K562 (cell line): ENCODE measurements at regions not wholly inside any gene's neighbourhood (a gene's known extent, or its start where the extent isn't known, plus 50 kb on each side); places are given as distances from the start of the nearest gene placed in this dataset.

ENCODE experiments used
- ATAC-seq: fragments of 200-7000 bp; cut with Tn5 transposase; 3 replicates; pipeline ENCODE4 v1.9.1; 2020; ENCODE audit warnings: moderate library complexity
- BruUV-seq: library from RNA; stranded (reverse); fragments of 400-500 nt; replicated peaks from 2 replicates; lab custom pipeline; 2021; lab: Mats Ljungman, UMichigan
- CTCF ChIA-PET: fragments of 300-600 bp; formaldehyde crosslinking; extraction: SDS; loops from one replicate; lab custom pipeline; 2021; ENCODE audit warnings: low intra/inter-chr PET ratio; lab: Yijun Ruan, JAX
- POLR2A ChIA-PET: fragments of 300-600, 350-650 bp; sonication (Branson Sonifier 250); formaldehyde crosslinking; extraction: SDS; loops from one replicate; lab custom pipeline; 2021; ENCODE audit warnings: antibody characterized with exemption, inconsistent platforms; lab: Yijun Ruan, JAX
- DNase-seq, 4 experiments: peaks; one replicate each; pipeline versions ENCODE4 v3.0.0 to v3.0.0-alpha.2; 2011 to 2018; ENCODE audit warnings: low spot score in 3 of 4, mixed read lengths in 3 of 4; ENCODE audit errors: extremely low read depth in 1 of 4
- FAIRE-seq: peaks from 2 replicates; lab custom pipeline; 2011; peaks lifted over from hg19 to GRCh38; lab: Jason Lieb, UNC
- H2AFZ ChIP-seq: 2 replicates; pipeline ENCODE4 v1.6.0; 2011; ENCODE audit warnings: low read depth, low read length, control low read depth, inconsistent platforms
- H3K27ac ChIP-seq: fragments of 200-600 bp; 3 replicates; pipeline ENCODE4 v1.8.0; 2011; ENCODE audit warnings: low read depth, mild to moderate bottlenecking, control low read depth, inconsistent platforms, low read length, moderate library complexity, mixed read lengths; ENCODE audit errors: extremely low read depth
- H3K27me3 ChIP-seq, 2 experiments: fragments of 300-600 bp in 1 of 2; 2 replicates in 1 of 2; 3 replicates in 1 of 2; pipeline versions ENCODE4 v1.6.0 to v1.8.0; 2011; ENCODE audit warnings: inconsistent platforms in 2 of 2, low read length in 2 of 2, mild to moderate bottlenecking in 1 of 2, mixed read lengths in 1 of 2, moderate library complexity in 1 of 2; ENCODE audit not compliant: control insufficient read depth in 2 of 2, insufficient read depth in 2 of 2
- H3K36me3 ChIP-seq: fragments of 300-600 bp; 3 replicates; pipeline ENCODE4 v1.8.0; 2011; ENCODE audit warnings: mild to moderate bottlenecking, low read length, inconsistent platforms; ENCODE audit not compliant: control insufficient read depth, insufficient read depth
- H3K4me1 ChIP-seq, 2 experiments: fragments of 200-600 bp in 1 of 2; replicated peaks in 1 of 2; 2 replicates in 1 of 2; 3 replicates in 1 of 2; pipeline versions ENCODE4 v1.5.1 to v1.8.0; 2011; ENCODE audit warnings: inconsistent platforms in 2 of 2, low read length in 2 of 2, mild to moderate bottlenecking in 1 of 2, mixed read lengths in 1 of 2, moderate library complexity in 1 of 2; ENCODE audit not compliant: control insufficient read depth in 2 of 2, insufficient read depth in 2 of 2
- H3K4me2 ChIP-seq: 2 replicates; pipeline ENCODE4 v1.6.1; 2011; ENCODE audit warnings: low read length, control low read depth, inconsistent platforms, mixed read lengths; ENCODE audit not compliant: insufficient read depth
- H3K4me3 ChIP-seq: fragments of 200-600 bp; sonication (generic), shearing (Covaris generic); 2 replicates; pipeline ENCODE4 v1.5.1; 2016; ENCODE audit warnings: control low read depth, inconsistent platforms
- H3K79me2 ChIP-seq: fragments of 200-600 bp; 3 replicates; pipeline ENCODE4 v1.8.0; 2011; ENCODE audit warnings: low read length, inconsistent platforms; ENCODE audit not compliant: control insufficient read depth, insufficient read depth
- H3K9ac ChIP-seq, 2 experiments: 2 replicates each; pipeline versions ENCODE4 v1.6.0 to v1.6.1; 2011; ENCODE audit warnings: low read depth in 2 of 2, low read length in 2 of 2, control low read depth in 1 of 2, inconsistent platforms in 1 of 2, mild to moderate bottlenecking in 1 of 2, mixed read lengths in 1 of 2; ENCODE audit not compliant: insufficient read depth in 1 of 2
- H3K9me1 ChIP-seq: one replicate; pipeline ENCODE4 v1.6.0; 2011; ENCODE audit warnings: inconsistent platforms, mild to moderate bottlenecking, low read length, moderate library complexity; ENCODE audit not compliant: control insufficient read depth, insufficient read depth
- H3K9me3 ChIP-seq: replicated peaks from 2 replicates; pipeline ENCODE4 v1.5.1; 2011; ENCODE audit warnings: low read depth, low read length, inconsistent platforms; ENCODE audit not compliant: control insufficient read depth, insufficient read depth
- H4K20me1 ChIP-seq: replicated peaks from 2 replicates; pipeline ENCODE4 v1.6.1; 2011; ENCODE audit warnings: low read length, inconsistent platforms, mixed read lengths; ENCODE audit not compliant: control insufficient read depth, insufficient read depth
- CAMTA2 ChIP-seq: fragments of 250-450 bp; sonication (Bioruptor Pico); conservative IDR thresholded peaks from 2 replicates; pipeline ENCODE4 v1.5.1; 2022
- FOXJ3 ChIP-seq: sonication (generic); formaldehyde crosslinking; IDR thresholded peaks from 2 replicates; pipeline ENCODE4 v1.4.0; 2020; ENCODE audit warnings: mild to moderate bottlenecking, missing genetic modification reagents
- HDGF ChIP-seq: fragments of 450-650 bp; IDR thresholded peaks from 2 replicates; pipeline ENCODE4 v1.6.1; 2016
- JUNB ChIP-seq: fragments of 450-650 bp; formaldehyde crosslinking; conservative IDR thresholded peaks from 2 replicates; pipeline ENCODE4 v1.4.0; 2020; ENCODE audit warnings: mild to moderate bottlenecking
- ZBTB7A ChIP-seq: IDR thresholded peaks from 2 replicates; pipeline ENCODE4 v1.6.1; 2011; ENCODE audit warnings: low read depth, mild to moderate bottlenecking, low read length, moderate library complexity, borderline replicate concordance; ENCODE audit not compliant: control insufficient read depth
- ZNF174 ChIP-seq: fragments of 250-450 bp; sonication (Bioruptor Pico); IDR thresholded peaks from 2 replicates; pipeline ENCODE4 v1.4.0; 2020; ENCODE audit warnings: mild to moderate bottlenecking
- WGBS: fragments of 100-300 bp; shearing (Covaris generic); methylation state at CpG from one replicate; pipeline ENCODE4 v1.1.6; 2016; ENCODE audit warnings: low coverage, mixed read lengths; ENCODE audit not compliant: insufficient coverage; ENCODE audit errors: missing lambda C conversion rate; 5-methylcytosine and 5-hydroxymethylcytosine counted together
- in situ Hi-C: fragments of 300-500 bp; cut with MboI; formaldehyde crosslinking; loops from 4 replicates; pipeline ENCODE4 v1.15.0; 2018; ENCODE audit warnings: inconsistent platforms, mixed read lengths
- intact Hi-C: fragments of 100-400 bp; cut with micrococcal nuclease; formaldehyde crosslinking; loops from 2 replicates; pipeline ENCODE4 v1.14.2; 2022
- TF ChIP-seq, protein P1 (sequence below): fragments of 150-350 bp; IDR thresholded peaks from 2 replicates; pipeline ENCODE4 v1.6.1; 2014; ENCODE audit warnings: low read depth, mild to moderate bottlenecking, low read length, borderline replicate concordance
- TF ChIP-seq, protein P2 (sequence below): fragments of 450-650 bp; formaldehyde crosslinking; IDR thresholded peaks from 2 replicates; pipeline ENCODE4 v1.4.0; 2022; ENCODE audit warnings: missing genetic modification characterization
- TF ChIP-seq, protein P3 (sequence below): fragments of 450-650 bp; IDR thresholded peaks from 2 replicates; pipeline ENCODE4 v1.6.1; 2017; ENCODE audit warnings: mild to moderate bottlenecking, moderate library complexity
- TF ChIP-seq, protein P4 (sequence below): sonication (generic); formaldehyde crosslinking; IDR thresholded peaks from 2 replicates; pipeline ENCODE4 v1.8.0; 2022; ENCODE audit warnings: missing genetic modification reagents, mild to moderate bottlenecking, borderline replicate concordance
- TF ChIP-seq, protein P5 (sequence below): fragments of 250-450 bp; sonication (Bioruptor Pico); IDR thresholded peaks from 2 replicates; pipeline ENCODE4 v1.8.0; 2022; ENCODE audit warnings: moderate library complexity, mild to moderate bottlenecking, inconsistent platforms
- TF ChIP-seq, protein P6 (sequence below), 3 experiments: IDR thresholded peaks in 2 of 3; conservative IDR thresholded peaks in 1 of 3; 2 replicates each; pipeline ENCODE4 v1.5.1; 2011 to 2012; ENCODE audit warnings: low read length in 3 of 3, mild to moderate bottlenecking in 3 of 3, control low read depth in 2 of 3, improper control_type of control experiment in 1 of 3, inconsistent platforms in 1 of 3, low read depth in 1 of 3, mixed read lengths in 1 of 3, moderate library complexity in 1 of 3; ENCODE audit not compliant: insufficient read depth in 2 of 3

DNA sequence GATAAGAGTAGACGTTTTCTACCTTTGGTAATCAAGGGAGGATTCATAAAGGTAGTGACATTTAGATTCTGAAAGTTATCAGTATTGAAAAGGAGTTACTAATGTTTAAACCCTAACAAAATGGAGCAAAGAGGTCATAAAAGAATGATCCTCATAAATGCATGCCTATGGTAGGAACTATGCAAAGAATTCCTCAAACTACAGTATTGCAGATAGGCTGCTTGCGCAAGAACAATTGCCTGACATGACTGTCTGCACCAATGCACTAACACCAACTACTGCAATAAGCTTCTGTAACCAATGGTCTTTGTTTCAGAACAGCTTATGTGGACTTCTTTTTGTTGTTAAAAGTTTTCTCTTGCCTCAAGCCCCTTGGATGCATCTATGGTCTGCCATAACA lies 597.3 kb upstream of the ADGRL4 start:
- Histone ChIP-seq H2AFZ (no peak overlapping the region), H3K27ac (no peak overlapping the region), H3K9ac (no peak overlapping the region), H3K4me3 (no peak overlapping the region), H3K9me3 (no peaks in the 10 kb centered on the region; the same call in 1 of the 2 replicates), H3K36me3 (no peaks in the 10 kb centered on the region), H3K4me1 (no peaks in the 10 kb centered on the region), H3K4me2 (no peak overlapping the region), H3K27me3 (no peaks in the 10 kb centered on the region), H3K79me2 (no peaks in the 10 kb centered on the region), H3K9me1 (no peaks in the 10 kb centered on the region), H4K20me1 (no peaks in the 10 kb centered on the region)
- POLR2A ChIA-PET = no interaction called here
- in situ Hi-C loops = no loop called here
- DNase-seq (no peak), FAIRE-seq (no peak), ATAC-seq (no peak)
- no TSS peak for BruUV-seq
- intact Hi-C loops = no loop called here
- WGBS = 0% methylated on average over 2 of the region's 2 CpGs
- CTCF ChIA-PET = interaction anchor here (0.7 kb wide), 1 partner anchor 269 kb away, joined by 3 read pairs; no protein-coding TSS in a partner anchor
- TF ChIP-seq FOXJ3 (no peak), ZBTB7A (no peak), CAMTA2 (CRISPR knock-in tag) (no peak), JUNB (CRISPR knock-in tag) (no peak), HDGF (no peak), ZNF174 (no peak)
- TF ChIP-seq, protein P1, sequence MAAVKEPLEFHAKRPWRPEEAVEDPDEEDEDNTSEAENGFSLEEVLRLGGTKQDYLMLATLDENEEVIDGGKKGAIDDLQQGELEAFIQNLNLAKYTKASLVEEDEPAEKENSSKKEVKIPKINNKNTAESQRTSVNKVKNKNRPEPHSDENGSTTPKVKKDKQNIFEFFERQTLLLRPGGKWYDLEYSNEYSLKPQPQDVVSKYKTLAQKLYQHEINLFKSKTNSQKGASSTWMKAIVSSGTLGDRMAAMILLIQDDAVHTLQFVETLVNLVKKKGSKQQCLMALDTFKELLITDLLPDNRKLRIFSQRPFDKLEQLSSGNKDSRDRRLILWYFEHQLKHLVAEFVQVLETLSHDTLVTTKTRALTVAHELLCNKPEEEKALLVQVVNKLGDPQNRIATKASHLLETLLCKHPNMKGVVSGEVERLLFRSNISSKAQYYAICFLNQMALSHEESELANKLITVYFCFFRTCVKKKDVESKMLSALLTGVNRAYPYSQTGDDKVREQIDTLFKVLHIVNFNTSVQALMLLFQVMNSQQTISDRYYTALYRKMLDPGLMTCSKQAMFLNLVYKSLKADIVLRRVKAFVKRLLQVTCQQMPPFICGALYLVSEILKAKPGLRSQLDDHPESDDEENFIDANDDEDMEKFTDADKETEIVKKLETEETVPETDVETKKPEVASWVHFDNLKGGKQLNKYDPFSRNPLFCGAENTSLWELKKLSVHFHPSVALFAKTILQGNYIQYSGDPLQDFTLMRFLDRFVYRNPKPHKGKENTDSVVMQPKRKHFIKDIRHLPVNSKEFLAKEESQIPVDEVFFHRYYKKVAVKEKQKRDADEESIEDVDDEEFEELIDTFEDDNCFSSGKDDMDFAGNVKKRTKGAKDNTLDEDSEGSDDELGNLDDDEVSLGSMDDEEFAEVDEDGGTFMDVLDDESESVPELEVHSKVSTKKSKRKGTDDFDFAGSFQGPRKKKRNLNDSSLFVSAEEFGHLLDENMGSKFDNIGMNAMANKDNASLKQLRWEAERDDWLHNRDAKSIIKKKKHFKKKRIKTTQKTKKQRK = no peak
- TF ChIP-seq, protein P2, sequence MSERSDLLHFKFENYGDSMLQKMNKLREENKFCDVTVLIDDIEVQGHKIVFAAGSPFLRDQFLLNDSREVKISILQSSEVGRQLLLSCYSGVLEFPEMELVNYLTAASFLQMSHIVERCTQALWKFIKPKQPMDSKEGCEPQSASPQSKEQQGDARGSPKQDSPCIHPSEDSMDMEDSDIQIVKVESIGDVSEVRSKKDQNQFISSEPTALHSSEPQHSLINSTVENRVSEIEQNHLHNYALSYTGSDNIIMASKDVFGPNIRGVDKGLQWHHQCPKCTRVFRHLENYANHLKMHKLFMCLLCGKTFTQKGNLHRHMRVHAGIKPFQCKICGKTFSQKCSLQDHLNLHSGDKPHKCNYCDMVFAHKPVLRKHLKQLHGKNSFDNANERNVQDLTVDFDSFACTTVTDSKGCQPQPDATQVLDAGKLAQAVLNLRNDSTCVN (CRISPR knock-in tag) = no peak
- TF ChIP-seq, protein P3, sequence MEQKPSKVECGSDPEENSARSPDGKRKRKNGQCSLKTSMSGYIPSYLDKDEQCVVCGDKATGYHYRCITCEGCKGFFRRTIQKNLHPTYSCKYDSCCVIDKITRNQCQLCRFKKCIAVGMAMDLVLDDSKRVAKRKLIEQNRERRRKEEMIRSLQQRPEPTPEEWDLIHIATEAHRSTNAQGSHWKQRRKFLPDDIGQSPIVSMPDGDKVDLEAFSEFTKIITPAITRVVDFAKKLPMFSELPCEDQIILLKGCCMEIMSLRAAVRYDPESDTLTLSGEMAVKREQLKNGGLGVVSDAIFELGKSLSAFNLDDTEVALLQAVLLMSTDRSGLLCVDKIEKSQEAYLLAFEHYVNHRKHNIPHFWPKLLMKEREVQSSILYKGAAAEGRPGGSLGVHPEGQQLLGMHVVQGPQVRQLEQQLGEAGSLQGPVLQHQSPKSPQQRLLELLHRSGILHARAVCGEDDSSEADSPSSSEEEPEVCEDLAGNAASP = no peak
- TF ChIP-seq, protein P4, sequence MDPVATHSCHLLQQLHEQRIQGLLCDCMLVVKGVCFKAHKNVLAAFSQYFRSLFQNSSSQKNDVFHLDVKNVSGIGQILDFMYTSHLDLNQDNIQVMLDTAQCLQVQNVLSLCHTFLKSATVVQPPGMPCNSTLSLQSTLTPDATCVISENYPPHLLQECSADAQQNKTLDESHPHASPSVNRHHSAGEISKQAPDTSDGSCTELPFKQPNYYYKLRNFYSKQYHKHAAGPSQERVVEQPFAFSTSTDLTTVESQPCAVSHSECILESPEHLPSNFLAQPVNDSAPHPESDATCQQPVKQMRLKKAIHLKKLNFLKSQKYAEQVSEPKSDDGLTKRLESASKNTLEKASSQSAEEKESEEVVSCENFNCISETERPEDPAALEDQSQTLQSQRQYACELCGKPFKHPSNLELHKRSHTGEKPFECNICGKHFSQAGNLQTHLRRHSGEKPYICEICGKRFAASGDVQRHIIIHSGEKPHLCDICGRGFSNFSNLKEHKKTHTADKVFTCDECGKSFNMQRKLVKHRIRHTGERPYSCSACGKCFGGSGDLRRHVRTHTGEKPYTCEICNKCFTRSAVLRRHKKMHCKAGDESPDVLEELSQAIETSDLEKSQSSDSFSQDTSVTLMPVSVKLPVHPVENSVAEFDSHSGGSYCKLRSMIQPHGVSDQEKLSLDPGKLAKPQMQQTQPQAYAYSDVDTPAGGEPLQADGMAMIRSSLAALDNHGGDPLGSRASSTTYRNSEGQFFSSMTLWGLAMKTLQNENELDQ (CRISPR knock-in tag) = no peak
- TF ChIP-seq, protein P5, sequence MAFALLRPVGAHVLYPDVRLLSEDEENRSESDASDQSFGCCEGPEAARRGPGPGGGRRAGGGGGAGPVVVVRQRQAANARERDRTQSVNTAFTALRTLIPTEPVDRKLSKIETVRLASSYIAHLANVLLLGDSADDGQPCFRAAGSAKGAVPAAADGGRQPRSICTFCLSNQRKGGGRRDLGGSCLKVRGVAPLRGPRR (CRISPR knock-in tag) = no peak
- TF ChIP-seq, protein P6, sequence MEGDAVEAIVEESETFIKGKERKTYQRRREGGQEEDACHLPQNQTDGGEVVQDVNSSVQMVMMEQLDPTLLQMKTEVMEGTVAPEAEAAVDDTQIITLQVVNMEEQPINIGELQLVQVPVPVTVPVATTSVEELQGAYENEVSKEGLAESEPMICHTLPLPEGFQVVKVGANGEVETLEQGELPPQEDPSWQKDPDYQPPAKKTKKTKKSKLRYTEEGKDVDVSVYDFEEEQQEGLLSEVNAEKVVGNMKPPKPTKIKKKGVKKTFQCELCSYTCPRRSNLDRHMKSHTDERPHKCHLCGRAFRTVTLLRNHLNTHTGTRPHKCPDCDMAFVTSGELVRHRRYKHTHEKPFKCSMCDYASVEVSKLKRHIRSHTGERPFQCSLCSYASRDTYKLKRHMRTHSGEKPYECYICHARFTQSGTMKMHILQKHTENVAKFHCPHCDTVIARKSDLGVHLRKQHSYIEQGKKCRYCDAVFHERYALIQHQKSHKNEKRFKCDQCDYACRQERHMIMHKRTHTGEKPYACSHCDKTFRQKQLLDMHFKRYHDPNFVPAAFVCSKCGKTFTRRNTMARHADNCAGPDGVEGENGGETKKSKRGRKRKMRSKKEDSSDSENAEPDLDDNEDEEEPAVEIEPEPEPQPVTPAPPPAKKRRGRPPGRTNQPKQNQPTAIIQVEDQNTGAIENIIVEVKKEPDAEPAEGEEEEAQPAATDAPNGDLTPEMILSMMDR (IDR thresholded peaks at IDR 0.05 in 2 of 3, conservative IDR thresholded peaks at IDR 0.05 in 1 of 3; ENCODE audit: insufficient read depth in 2 of 3, low read depth in 1 of 3, low read length in 3 of 3) = no peak
